Muscle of arm (tissue), 1 donor: ENCODE measurements at regions not wholly inside any gene's neighbourhood (a gene's known extent, or its start where the extent isn't known, plus 50 kb on each side); places are given as distances from the start of the nearest gene placed in this dataset.
A peak's percentile ranks its signal among the peaks of the same experiment; 100 is the strongest.
"Not testable (repeated sequence)": the region's sequence is repeated elsewhere in the genome, so short reads cannot be mapped to it uniquely, and the experiment has no call there.

Source experiments
- DNase-seq: peaks from one replicate; pipeline ENCODE4 v3.0.0-alpha.2; 2013

GRCh38 chr9:96064826-96065481 is 189.5 kb downstream of the ERCC6L2 start:
- no peak for DNase-seq

GRCh38 chr9:96062854-96063253 is 187.4 kb downstream of the ERCC6L2 start:
- DNase-seq = no peak

DNA sequence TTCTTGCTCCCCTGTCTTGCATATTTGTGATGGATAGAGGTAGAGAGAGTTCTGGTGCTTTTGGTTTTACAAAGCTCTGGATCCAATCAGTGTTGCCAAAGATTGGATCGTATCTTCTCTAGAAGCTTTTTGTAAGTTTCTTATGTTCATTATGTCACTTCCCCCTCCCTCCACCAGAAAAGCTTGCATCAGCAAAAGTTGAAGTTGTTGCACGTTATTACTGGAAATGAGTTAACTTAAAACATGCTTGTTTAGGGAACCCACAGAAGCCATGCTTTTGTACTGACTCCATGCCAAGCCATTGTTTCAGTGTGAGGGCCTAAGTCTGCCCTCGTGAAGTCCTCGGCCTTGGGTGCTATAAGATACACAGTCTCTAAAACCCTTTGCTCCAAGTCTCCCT is 186.5 kb downstream of the ERCC6L2 start:
- DNase-seq = no peak

- no peak for DNase-seq
These were observed 185.9 kb downstream of the ERCC6L2 start for GRCh38 chr9:96061293-96061987.

DNA sequence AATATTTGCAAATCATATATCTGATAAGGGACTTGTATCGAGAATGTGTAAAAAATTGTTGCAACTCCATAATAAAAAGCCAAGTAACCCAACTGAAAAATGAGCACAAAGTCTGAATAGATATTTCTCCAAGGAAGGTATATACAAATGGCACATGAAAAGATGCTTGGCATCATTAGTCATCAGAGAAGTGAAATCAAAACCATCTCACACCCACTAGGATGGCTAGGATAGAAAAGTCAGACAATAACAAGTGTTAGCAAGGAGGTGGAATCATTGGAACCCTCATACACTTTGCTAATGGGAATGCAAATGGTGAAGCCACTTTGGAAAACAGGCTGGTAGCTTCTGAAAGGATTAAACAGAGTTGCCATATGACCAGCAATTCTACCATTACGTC is 182.7 kb downstream of the ERCC6L2 start:
- DNase-seq = no peak

- no peak for DNase-seq
These were observed 181.7 kb downstream of the ERCC6L2 start for GRCh38 chr9:96057155-96057554.

- no peak for DNase-seq
These were observed 180.7 kb downstream of the ERCC6L2 start for GRCh38 chr9:96056226-96056625.

DNA sequence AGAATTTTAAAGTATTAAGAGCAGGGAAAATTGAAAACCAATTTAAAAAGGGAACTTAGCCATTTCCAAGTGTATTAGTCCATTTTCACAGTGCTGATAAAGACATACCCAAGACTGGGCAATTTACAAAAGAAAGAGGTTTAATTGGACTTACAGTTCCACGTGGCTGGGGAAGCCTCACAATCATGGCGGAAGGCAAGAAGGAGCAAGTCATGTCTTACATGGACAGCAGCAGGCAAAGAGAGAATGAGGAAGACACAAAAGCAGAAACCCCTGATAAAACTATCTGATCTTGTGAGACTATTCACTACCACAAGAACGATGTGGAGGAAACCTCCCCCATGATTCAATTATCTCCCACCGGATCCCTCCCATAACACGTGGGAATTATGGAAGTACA is 178.8 kb downstream of the ERCC6L2 start:
- DNase-seq = not testable (repeated sequence)

DNA sequence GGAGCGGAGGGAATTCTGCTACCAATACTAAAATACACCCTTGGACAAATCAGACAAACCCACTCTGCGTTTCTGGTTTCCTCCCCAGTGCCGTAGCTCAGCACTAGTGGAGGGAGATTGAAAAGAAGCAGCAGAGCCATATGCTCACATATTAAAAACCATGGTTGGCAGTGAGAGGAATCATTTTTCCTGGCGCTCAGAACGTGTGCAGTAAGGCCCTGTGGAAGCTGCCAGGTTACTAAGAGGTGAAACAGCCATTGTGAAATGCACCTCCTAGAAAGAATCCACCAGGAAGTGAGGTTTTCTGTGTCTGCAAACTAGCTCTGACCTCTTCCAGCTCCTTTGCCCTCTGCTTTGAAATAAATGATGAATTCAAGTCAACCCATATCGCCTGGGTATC is 177.2 kb downstream of the ERCC6L2 start:
- DNase-seq = no peak

- DNase-seq = no peak
These were observed 175.9 kb downstream of the ERCC6L2 start for GRCh38 chr9:96051423-96051822.

DNA sequence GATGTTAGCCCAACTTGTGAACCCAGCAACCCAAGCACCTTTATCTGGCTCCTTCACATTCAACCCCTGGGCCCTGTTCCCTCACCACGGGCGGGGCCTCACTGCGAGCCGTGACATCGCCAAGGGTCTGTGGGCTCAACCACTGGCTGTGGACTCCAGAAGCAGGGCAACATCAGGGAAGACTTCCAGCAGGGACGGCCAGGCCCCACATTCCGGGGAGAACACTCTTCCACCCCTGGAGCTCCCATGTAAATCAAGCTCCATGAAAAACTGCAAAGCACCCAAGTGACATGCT is 175.3 kb downstream of the ERCC6L2 start:
- no peak for DNase-seq

DNA sequence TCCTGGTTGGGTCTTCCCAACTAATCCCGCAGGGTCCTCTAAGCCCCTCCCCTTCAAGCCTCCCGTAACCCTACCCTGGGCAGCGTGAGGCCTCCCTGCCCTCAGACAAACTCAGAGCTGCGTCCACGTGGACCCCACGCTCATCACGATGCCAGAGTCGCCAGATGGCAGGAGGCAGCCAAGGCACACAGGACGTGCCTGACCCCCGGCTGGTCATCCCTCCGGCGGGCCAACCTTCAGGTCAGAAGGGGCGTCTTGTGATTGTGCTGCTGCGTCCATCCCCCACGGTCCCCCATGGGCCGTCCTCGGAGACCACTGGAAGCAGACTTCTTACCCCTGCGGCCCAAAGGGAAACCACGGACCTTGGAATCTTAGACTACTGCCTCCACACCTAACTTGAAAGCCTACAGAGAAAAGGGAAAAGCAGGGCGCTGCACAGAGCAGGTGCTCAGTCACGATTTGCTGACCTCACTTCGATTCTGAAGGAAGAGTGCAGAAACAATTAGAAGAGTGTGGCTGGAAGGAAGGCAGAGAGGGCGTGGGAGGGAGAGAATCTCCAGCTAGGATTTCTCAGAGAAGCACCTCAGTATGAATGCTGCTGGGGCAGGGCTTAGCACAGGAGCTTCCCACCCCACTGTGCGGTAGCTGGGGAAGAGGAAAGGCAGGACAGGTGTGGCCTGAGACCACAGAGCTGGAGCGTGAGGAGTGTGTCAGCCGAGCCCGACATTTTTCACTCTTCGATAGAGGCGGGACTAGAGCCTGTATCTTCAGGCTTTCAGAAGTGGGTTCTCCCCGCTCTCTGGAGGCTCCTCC is 174.8 kb downstream of the ERCC6L2 start:
- no peak for DNase-seq

DNA sequence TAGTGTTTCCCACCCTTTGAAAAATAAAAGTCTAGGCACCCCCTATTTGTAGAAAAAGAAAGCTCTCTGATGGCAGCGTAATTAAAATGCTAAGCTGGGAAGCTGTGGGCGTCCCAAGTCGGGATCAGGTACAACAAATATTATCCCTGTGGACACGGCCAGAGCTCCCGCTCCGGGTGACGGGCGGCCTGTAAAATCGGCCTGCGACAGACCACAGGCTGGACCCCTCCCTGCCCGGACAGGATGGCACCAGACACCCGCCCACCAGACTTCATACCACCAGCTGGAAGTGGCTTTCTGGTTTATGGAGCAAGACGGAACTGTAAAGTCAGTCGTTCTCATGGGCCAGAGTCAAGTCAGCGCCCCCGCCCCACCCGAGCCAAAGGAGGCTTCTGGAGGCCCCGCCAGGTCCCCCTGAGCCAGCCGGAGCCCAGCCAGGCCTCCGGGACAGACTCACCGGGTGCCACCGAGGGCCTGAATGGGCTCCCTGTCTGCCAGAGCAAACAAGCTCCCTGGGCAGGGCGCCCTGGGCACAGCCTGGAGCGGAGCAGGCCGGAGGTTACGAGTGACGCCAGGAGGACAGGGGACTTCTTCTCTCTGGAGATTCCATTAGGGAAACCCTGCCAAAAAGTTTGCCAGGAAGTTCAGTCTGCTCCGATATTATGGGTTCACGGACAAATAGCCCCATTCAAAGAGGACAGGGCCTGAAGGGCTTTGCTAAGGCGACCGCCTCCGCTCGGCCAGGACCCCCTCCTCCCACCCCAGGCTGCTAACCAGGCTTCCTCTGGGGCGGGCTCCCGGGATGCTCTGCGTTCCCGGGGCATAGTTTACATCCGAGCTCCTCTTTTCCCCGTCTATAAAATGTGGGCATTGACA is 173.7 kb downstream of the ERCC6L2 start:
- no peak for DNase-seq

DNA sequence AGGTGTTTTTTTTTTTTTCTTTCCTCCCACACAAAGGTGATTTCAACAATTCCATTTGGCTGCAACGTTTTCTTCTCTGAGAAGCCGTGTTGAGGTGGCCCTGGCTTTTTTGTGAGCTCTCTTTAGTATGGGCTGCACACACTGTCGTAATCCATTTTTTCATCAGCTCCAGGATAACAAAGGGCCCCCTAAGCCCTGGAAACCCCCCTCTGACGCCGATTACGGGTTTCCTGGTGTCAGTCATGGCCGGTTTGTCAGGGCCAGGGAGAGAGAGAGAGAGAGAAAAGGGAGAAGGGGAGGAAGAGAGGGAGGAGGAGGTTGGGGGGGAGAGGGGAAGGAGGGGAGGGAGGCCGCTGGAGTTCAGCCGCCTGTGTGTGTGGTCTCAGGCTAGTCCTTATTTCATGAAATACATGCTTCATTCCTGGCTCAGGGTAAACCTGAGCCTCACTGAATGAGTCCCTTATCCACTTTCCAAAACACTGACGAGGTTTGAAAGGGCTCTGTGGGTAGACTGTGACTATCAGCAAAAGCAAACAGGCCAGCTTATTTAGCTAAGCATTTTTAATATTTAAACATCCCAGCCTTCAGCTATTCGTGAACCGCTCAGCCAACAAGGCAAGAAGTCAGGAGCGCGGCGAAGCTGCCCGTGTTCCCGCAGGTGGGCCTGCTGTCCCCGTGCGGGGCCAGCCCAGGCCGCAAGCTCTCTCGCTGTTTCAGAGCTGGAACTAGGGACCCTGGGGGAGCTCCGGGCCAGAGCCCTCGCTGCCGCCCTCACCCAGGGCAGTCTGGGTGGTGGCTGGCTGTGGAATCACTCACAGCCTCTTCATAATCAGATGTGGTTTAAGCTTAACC is 172.8 kb downstream of the ERCC6L2 start:
- DNase-seq = peak; percentile 43

DNA sequence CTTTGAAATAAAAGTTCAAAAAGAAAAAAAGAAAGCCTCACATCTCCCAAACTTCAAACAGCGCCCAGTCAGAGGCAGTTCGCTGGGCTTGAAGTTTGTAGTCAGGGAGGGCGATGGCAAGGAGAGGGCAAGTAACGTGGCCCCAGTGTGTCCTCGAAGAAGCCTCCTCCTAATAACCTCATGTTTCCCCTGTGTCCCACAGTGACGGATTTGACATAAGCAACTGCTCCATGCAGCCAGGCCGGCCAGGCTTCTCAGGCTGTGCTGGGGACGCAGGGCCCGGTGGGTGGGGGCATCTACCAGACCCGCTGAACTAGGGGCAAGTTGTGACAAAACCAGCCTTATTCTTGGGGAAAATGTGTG is 172.2 kb downstream of the ERCC6L2 start:
- no peak for DNase-seq

DNA sequence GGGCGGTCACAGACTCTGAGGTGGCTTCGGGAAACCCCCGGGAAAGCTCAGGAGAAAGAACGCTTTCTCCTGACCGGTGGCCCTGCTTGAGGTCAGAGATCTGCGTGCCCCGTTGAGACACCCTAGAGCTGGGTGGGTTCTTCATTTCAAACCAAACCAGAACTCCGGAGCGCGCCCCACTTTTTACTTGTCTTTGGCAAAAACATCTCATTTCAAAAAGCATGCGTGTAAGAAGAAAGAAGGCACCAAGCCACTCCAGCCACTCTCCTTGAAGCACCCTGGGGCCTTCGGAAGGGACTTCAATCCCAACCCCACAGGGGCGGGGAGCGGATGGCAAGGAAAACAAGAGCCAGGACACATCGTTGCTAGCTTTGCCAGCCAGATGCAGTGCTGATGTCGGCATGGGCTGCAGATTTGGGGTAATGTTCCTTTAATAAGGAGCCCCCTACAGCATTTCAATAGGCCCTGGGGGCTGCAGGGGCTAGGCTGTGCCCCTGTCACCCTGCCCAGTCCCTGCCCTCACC is 171.7 kb downstream of the ERCC6L2 start:
- no peak for DNase-seq

DNA sequence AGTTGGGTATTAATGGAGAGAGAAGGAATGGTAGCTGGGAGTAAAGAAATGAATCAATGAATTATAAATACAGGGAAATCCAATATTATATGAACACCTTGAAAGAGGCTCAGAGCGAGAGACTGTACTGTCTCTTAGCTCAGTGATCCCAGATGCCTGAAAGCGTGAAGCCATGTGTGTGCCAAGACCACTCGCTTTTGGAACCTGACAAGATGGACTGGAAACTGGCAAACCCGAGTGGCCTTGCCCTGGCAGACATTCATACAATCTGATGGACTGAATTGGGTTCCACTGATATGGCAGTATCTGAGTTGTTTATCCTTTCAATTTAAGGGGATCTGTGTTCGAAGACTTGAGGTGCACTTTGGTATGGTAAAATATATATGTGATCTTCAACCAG is 170.3 kb downstream of the ERCC6L2 start:
- DNase-seq = no peak

- DNase-seq = no peak
These were observed 168.9 kb downstream of the ERCC6L2 start for GRCh38 chr9:96044401-96044800.

DNA sequence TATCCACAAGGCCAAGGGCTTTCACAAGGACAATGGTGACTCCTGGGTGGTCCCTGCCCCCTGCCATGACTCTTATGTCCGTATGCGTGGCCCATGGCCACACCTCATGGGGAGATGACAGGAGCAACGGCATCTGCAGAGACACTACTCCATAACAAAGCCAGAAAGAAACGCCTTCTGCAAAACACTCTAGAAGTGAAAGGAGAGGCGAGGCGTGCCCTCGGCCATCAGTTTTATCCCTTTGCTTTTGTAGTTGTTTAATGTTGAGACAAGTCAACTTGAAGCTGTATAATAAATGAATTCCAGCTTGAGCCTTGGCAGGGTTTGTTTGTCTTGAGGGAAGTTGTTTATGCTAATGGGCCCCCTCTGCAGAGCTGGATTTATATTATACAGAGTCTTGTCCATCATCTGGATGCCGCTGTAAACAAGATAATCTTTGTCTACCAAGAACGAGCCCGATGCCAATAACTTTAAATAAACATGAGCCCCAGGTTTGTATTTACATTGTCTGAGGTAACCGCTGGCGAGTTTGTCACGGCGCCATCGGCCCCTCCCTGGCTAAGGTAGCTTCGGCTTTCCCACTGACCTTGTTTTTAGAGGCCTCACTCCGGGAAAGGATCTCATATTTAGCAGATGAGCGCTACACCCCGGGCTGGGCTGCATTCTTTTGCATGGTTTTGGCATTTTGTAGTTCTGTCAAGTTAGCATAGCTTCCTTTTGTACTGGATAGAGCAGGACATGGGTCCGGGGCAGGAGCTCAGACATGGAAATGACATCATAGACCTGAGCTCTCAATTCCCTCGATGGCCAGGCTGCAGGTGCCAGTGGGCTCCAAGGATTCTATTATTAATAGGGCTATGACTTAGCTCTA is 165.3 kb downstream of the ERCC6L2 start:
- no peak for DNase-seq

DNA sequence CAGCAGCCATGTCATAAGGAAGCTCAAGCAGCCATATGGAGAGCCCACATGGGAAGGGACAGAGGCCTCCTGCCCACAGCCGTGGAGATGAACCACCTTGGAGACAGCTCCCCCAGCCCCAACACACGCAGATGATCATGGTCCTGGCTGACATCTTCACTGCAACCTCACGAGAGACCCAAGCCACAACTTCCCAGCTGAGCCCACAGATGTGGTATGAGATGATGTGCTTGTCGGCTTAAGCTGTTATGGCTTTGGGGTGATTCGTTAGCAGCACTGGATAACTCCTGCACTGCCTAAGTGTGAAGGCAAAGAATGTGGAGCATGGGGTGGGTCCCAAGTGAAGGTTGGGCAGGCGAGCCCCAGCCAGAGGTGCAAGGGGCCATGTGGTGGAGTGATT is 163.4 kb downstream of the ERCC6L2 start:
- no peak for DNase-seq
